ENCODE measurements at regions not wholly inside any gene's neighbourhood (a gene's known extent, or its start where the extent isn't known, plus 50 kb on each side); places are given as distances from the start of the nearest gene placed in this dataset.

GRCh38 chr11:43547430-43547831 is 133.1 kb upstream of the HSD17B12 start:
- no peak for TF ChIP-seq CTCF (IDR thresholded peaks at IDR 0.05)
- TF ChIP-seq POLR2A (IDR thresholded peaks at IDR 0.05), result no peak
